Subcutaneous abdominal adipose tissue (tissue), 5 donors: ENCODE measurements at regions not wholly inside any gene's neighbourhood (a gene's known extent, or its start where the extent isn't known, plus 50 kb on each side); places are given as distances from the start of the nearest gene placed in this dataset.

Source experiments
- H3K27ac ChIP-seq: one replicate; pipeline ENCODE4 v1.7.0; 2013; ENCODE audit warnings: low read depth, mild to moderate bottlenecking, inconsistent platforms, low read length, moderate library complexity
- H3K27me3 ChIP-seq, 5 donors: one replicate each; pipeline ENCODE4 v1.7.0; 2013; ENCODE audit warnings: low read length in 5 of 5, inconsistent platforms in 1 of 5; ENCODE audit not compliant: control insufficient read depth in 5 of 5, insufficient read depth in 4 of 5
- H3K36me3 ChIP-seq, 5 donors: one replicate each; pipeline ENCODE4 v1.7.0; 2013; ENCODE audit warnings: low read length in 5 of 5; ENCODE audit not compliant: control insufficient read depth in 5 of 5, insufficient read depth in 5 of 5
- H3K4me1 ChIP-seq, 5 donors: one replicate each; pipeline ENCODE4 v1.7.0; 2013; ENCODE audit warnings: low read length in 5 of 5, mild to moderate bottlenecking in 3 of 5, moderate library complexity in 1 of 5; ENCODE audit not compliant: control insufficient read depth in 5 of 5, insufficient read depth in 5 of 5
- H3K4me3 ChIP-seq, 5 donors: one replicate each; pipeline ENCODE4 v1.7.0; 2013; ENCODE audit warnings: low read length in 5 of 5, low read depth in 1 of 5
- H3K9ac ChIP-seq, 5 donors: one replicate each; pipeline ENCODE4 v1.7.0; 2013; ENCODE audit warnings: low read length in 5 of 5, mild to moderate bottlenecking in 4 of 5, moderate library complexity in 3 of 5
- H3K9me3 ChIP-seq, 5 donors: one replicate each; pipeline ENCODE4 v1.7.0; 2013; ENCODE audit warnings: low read length in 5 of 5; ENCODE audit not compliant: control insufficient read depth in 5 of 5
- donor health status: healthy.
- donor health status: healthy.
- donor health status: healthy.
- donor health status: healthy.
- donor health status: healthy.

DNA sequence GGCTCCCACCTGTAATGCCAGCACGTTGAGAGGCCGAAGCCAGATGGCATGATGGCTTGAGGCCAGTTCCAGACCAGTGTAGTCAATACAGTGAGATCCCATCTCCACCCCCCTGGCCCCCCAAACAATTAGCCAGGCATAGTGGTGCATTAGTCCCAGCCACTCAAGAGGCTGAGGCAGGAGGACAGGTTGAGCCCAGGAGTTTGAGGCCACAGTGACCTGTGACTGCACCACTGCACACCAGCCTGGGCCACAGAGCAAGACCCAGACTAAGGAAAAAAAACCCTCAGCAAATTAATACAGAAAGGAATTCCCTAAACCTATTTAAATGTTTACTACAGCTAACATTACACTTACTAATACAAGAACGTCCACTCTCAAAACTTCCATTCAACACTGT is 424.6 kb downstream of the SHQ1 start:
- H3K4me1 ChIP-seq: peaks cover 0 to 7% (median 3%) of the 10 kb centered on the region in 5 donors
- no peak overlapping the region for H3K27ac ChIP-seq
- no peaks in the 10 kb centered on the region for H3K27me3 ChIP-seq

GRCh38 chr3:72421786-72422185 is 426.5 kb downstream of the SHQ1 start:
- Histone ChIP-seq H3K27ac (no peak overlapping the region), H3K4me3 (no peak overlapping the region), H3K36me3 (no peaks in the 10 kb centered on the region), H3K27me3 (no peaks in the 10 kb centered on the region), H3K9ac (no peak overlapping the region), H3K9me3 (peaks cover 0 to 10% (median 4%) of the 10 kb centered on the region in 5 donors), H3K4me1 (peaks cover 0 to 6% (median 4%) of the 10 kb centered on the region in 5 donors)

More for the DNA sequence above, 424.6 kb downstream of the SHQ1 start:
- no peaks in the 10 kb centered on the region for H3K36me3 ChIP-seq
- no peak overlapping the region for H3K9ac ChIP-seq
- peaks cover 0 to 10% (median 4%) of the 10 kb centered on the region in 5 donors for H3K9me3 ChIP-seq
- no peak overlapping the region for H3K4me3 ChIP-seq

GRCh38 chr3:72421126-72421525 is 427.1 kb downstream of the SHQ1 start:
- H3K27ac ChIP-seq: no peak overlapping the region
- H3K9me3 ChIP-seq: peaks cover 0 to 10% (median 4%) of the 10 kb centered on the region in 5 donors
- no peak overlapping the region for H3K9ac ChIP-seq
- peaks cover 0 to 6% (median 4%) of the 10 kb centered on the region in 5 donors for H3K4me1 ChIP-seq
- H3K36me3 ChIP-seq: no peaks in the 10 kb centered on the region
- no peak overlapping the region for H3K4me3 ChIP-seq
- no peaks in the 10 kb centered on the region for H3K27me3 ChIP-seq

DNA sequence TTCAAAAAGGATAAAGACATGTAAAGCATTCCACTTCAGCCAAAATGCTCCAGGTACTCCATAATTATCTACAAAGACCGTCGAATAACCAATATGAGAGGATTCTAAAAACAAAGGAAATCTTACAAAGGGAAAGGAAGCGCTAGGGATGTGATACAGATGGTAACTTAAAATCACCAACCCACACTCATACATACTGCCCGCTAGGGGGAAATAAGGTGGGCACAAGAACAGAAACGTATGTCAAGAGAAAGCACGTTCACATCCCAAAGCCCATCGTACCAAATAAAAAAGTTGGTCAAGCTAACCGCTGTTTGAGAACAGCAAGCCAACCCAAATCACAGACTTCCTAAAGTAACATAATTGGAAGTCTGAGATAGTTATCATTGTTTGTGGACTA is 429.4 kb downstream of the SHQ1 start:
- H3K36me3 ChIP-seq: no peaks in the 10 kb centered on the region
- no peak overlapping the region for H3K9ac ChIP-seq
- no peaks in the 10 kb centered on the region for H3K27me3 ChIP-seq
- H3K4me1 ChIP-seq: peaks cover 0 to 6% (median 0%) of the 10 kb centered on the region in 5 donors
- no peak overlapping the region for H3K27ac ChIP-seq
- peaks cover 0 to 10% (median 4%) of the 10 kb centered on the region in 5 donors for H3K9me3 ChIP-seq
- H3K4me3 ChIP-seq: no peak overlapping the region

DNA sequence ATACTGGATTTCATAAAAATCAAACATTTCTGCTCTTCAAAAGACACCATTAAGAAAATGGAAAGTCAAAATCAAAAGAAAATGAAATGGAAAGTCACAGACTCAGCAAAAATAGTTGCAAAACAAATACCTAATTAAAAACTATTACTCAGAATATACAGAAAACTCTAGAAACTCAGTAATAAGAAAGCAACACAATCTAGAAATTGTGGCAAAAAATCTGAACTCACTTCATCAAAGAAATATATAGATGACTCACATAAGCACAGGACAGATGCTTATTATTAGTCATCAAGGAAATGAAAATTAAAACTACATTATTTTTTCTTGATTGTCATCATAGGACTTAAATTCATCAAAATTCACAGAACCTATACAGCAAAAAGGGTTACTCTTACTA is 430.0 kb downstream of the SHQ1 start:
- peaks cover 0 to 10% (median 4%) of the 10 kb centered on the region in 5 donors for H3K9me3 ChIP-seq
- H3K36me3 ChIP-seq: no peaks in the 10 kb centered on the region
- no peak overlapping the region for H3K27ac ChIP-seq
- peaks cover 0 to 6% (median 0%) of the 10 kb centered on the region in 5 donors for H3K4me1 ChIP-seq
- no peaks in the 10 kb centered on the region for H3K27me3 ChIP-seq
- H3K9ac ChIP-seq: no peak overlapping the region
- no peak overlapping the region for H3K4me3 ChIP-seq

- Histone ChIP-seq H3K4me1 (peaks cover 0 to 28% (median 18%) of the 10 kb centered on the region in 5 donors), H3K27ac (no peak overlapping the region)
Observed at GRCh38 chr3:72414481-72415016, 433.7 kb downstream of the SHQ1 start.

DNA sequence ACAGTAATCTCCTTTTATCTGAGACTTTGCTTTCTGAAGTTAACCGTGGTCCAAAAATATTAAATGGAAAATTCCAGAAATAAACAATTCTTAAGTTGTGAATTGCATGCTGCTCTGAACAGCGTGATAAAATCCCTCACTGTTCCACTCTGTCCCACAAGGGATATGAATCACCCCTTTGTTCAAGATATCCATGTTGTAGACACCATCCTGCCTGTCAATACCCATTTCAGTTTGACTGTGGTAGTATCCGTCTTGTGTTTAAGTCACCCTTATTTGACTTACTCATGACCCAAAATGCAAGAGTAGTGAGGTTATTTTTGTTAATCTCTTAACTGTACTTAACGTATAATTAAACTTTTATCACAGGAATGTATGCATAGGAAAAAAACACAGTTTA is 435.0 kb downstream of the SHQ1 start:
- H3K36me3 ChIP-seq: no peaks in the 10 kb centered on the region
- no peaks in the 10 kb centered on the region for H3K9me3 ChIP-seq
- H3K4me1 ChIP-seq: peaks cover 0 to 26% (median 15%) of the 10 kb centered on the region in 5 donors
- H3K27me3 ChIP-seq: no peaks in the 10 kb centered on the region
- H3K9ac ChIP-seq: no peak overlapping the region
- no peak overlapping the region for H3K4me3 ChIP-seq
- no peak overlapping the region for H3K27ac ChIP-seq

More at GRCh38 chr3:72414481-72415016, 433.7 kb downstream of the SHQ1 start:
- H3K36me3 ChIP-seq: no peaks in the 10 kb centered on the region
- H3K9me3 ChIP-seq: no peaks in the 10 kb centered on the region
- no peaks in the 10 kb centered on the region for H3K27me3 ChIP-seq
- H3K9ac ChIP-seq: no peak overlapping the region
- H3K4me3 ChIP-seq: no peak overlapping the region

DNA sequence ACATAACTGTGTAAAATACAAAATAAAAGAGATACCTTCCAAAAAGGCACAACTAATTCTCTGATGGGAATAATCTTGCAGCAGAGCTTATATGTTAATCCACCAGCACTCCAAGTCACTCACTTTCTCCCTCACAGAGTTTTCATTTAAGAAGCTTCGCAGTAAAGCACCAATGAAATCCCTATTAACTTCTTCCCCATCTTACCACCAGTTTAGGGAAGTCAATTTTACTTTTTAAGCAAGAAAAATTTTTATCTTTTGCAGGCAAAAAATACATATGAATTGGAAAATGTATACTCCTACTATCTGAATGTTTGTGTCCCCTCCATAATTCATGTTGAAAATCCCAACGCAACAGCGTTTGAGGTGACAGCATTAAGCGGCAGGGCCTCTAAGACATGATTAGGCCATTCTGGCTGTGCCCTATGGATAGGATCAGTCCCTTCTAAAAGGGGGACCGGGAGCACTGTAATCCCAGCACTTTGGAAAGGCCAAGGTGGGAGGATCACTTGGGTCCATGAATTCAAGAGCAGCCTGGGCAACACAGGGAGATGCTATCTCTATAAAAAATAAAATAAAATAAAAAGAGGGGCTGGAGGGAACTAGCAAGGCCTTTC is 435.8 kb downstream of the SHQ1 start:
- Histone ChIP-seq H3K9ac (no peak overlapping the region), H3K4me3 (no peak overlapping the region), H3K27ac (no peak overlapping the region), H3K4me1 (peaks cover 0 to 22% (median 15%) of the 10 kb centered on the region in 5 donors), H3K36me3 (no peaks in the 10 kb centered on the region), H3K27me3 (no peaks in the 10 kb centered on the region), H3K9me3 (no peaks in the 10 kb centered on the region)

- H3K27ac ChIP-seq: no peak overlapping the region
- H3K9ac ChIP-seq: no peak overlapping the region
- no peaks in the 10 kb centered on the region for H3K9me3 ChIP-seq
- H3K27me3 ChIP-seq: no peaks in the 10 kb centered on the region
- no peaks in the 10 kb centered on the region for H3K36me3 ChIP-seq
- H3K4me1 ChIP-seq: peaks cover 0 to 22% (median 16%) of the 10 kb centered on the region in 5 donors
- no peak overlapping the region for H3K4me3 ChIP-seq
Observed at GRCh38 chr3:72411843-72412242, 436.4 kb downstream of the SHQ1 start.

- Histone ChIP-seq H3K9ac (no peak overlapping the region), H3K27me3 (no peaks in the 10 kb centered on the region), H3K27ac (no peak overlapping the region), H3K4me3 (no peak overlapping the region), H3K36me3 (no peaks in the 10 kb centered on the region), H3K4me1 (peaks cover 0 to 27% (median 17%) of the 10 kb centered on the region in 5 donors), H3K9me3 (no peaks in the 10 kb centered on the region)
Observed at GRCh38 chr3:72411126-72411525, 437.1 kb downstream of the SHQ1 start.
